MM.1S (cell line): ENCODE measurements at regions not wholly inside any gene's neighbourhood (a gene's known extent, or its start where the extent isn't known, plus 50 kb on each side); places are given as distances from the start of the nearest gene placed in this dataset.

ENCODE experiments used
- DNase-seq: peaks from one replicate; pipeline ENCODE4 v3.0.0-alpha.2; 2015
- H2AFZ ChIP-seq: fragments of 300-600 bp; sonication (generic); 2 replicates; pipeline ENCODE4 v1.6.0; 2016; ENCODE audit warnings: antibody characterized with exemption, low read length
- H3F3A ChIP-seq: fragments of 300-600 bp; sonication (generic); 2 replicates; pipeline ENCODE4 v1.6.1; 2016; ENCODE audit warnings: mild to moderate bottlenecking, antibody characterized with exemption, low read length, moderate library complexity, mixed read lengths; ENCODE audit not compliant: insufficient read depth
- H3K27ac ChIP-seq: fragments of 300-600 bp; sonication (generic); 2 replicates; pipeline ENCODE4 v1.5.1; 2016; ENCODE audit warnings: mild to moderate bottlenecking, low read length
- H3K27me3 ChIP-seq: fragments of 300-600 bp; sonication (generic); replicated peaks from 2 replicates; pipeline ENCODE4 v1.6.0; 2016; ENCODE audit warnings: low read length; ENCODE audit not compliant: insufficient read depth
- H3K36me3 ChIP-seq: fragments of 300-600 bp; sonication (generic); replicated peaks from 2 replicates; pipeline ENCODE4 v1.6.1; 2016; ENCODE audit warnings: mild to moderate bottlenecking, low read length, mixed read lengths; ENCODE audit not compliant: insufficient read depth
- H3K4me1 ChIP-seq: fragments of 300-600 bp; sonication (generic); 2 replicates; pipeline ENCODE4 v1.6.1; 2016; ENCODE audit warnings: low read length, mixed read lengths
- H3K4me2 ChIP-seq: fragments of 300-600 bp; sonication (generic); 2 replicates; pipeline ENCODE4 v1.6.0; 2016; ENCODE audit warnings: low read depth, low read length
- H3K4me3 ChIP-seq: fragments of 300-600 bp; sonication (generic); 2 replicates; pipeline ENCODE4 v1.5.1; 2016; ENCODE audit warnings: low read length, mixed read lengths
- H3K79me2 ChIP-seq: fragments of 300-600 bp; sonication (generic); 2 replicates; pipeline ENCODE4 v1.6.1; 2016; ENCODE audit warnings: mixed run types, low read length, mixed read lengths
- H3K9ac ChIP-seq: fragments of 300-600 bp; sonication (generic); 2 replicates; pipeline ENCODE4 v1.6.1; 2016; ENCODE audit warnings: low read length, mixed read lengths
- H3K9me2 ChIP-seq: fragments of 300-600 bp; sonication (generic); replicated peaks from 2 replicates; pipeline ENCODE4 v1.6.1; 2016; ENCODE audit warnings: mild to moderate bottlenecking, low read length, mixed read lengths; ENCODE audit not compliant: insufficient read depth
- H3K9me3 ChIP-seq: fragments of 300-600 bp; sonication (generic); replicated peaks from 2 replicates; pipeline ENCODE4 v1.6.1; 2016; ENCODE audit warnings: mild to moderate bottlenecking, low read length, mixed read lengths; ENCODE audit not compliant: insufficient read depth
- H4K20me1 ChIP-seq: fragments of 300-600 bp; sonication (generic); 2 replicates; pipeline ENCODE4 v1.6.1; 2016; ENCODE audit warnings: mild to moderate bottlenecking, low read length, moderate library complexity, mixed read lengths; ENCODE audit not compliant: insufficient read depth
- EZH2 ChIP-seq: fragments of 300-600 bp; sonication (generic); optimal IDR thresholded peaks from 2 replicates; pipeline ENCODE3; 2017; ENCODE audit warnings: low read depth, mild to moderate bottlenecking, antibody characterized with exemption, low read length, mixed read lengths
- EZH2phosphoT487 ChIP-seq: fragments of 300-600 bp; sonication (generic); IDR thresholded peaks from 2 replicates; pipeline ENCODE4 v1.6.1; 2018; ENCODE audit warnings: antibody characterized with exemption, low read length
- TF ChIP-seq, protein P1 (sequence below): fragments of 300-600 bp; sonication (generic); IDR thresholded peaks from 2 replicates; pipeline ENCODE4 v1.5.1; 2016; ENCODE audit warnings: antibody characterized with exemption, low read length, mixed read lengths

DNA sequence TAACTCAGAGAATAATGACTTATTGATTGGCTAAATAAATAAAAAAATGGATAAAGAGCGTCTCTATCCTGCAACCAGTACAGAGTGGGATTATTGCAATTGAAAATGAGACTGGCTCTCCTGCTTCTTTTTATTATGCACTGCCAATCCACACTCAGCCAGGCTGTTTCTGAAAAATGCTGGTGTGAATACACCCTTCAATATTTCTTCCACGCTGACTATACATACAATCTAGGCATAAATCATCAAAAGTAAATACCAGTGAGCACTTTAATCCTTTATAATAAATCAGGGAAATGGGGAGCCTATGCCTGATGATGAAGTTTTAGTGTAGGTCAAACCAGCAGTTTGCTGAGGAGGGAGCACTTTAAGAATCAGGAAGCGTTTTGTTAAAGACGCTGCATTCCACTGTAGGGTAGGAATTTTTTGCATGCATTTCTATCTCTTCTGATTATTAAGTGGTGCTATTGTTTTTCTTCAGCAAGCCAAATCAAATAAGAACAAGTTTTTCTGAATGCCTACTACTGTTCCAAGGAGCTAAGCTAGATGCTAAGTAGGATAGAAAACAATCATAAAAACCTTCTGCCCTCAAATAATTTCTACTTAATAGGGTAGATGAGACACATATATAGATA, 781.5 kb downstream of the TBL1XR1 start:
- no peaks in the 10 kb centered on the region for H4K20me1 ChIP-seq

DNA sequence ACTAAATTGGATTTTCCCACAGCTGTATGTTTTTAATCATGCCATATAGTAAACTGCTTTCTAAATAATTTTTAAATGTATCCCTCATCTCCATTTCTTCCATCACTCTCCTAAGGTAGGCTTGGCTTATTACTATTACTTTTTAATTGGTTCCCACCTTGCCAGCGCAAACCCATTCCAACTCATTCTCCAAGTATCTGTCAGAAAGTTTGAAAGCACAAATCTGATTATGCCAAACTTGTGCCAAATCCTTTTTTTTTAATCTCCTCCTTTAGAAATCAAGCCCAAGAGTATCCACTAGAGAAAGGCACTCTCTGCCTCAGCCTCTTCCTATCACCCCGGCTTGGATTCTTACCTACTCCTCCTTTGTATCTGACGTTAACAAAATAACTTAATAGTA, 784.5 kb downstream of the TBL1XR1 start:
- Histone ChIP-seq H4K20me1 (no peaks in the 10 kb centered on the region), H3K4me2 (no peak overlapping the region), H3K9me2 (no peaks in the 10 kb centered on the region), H3K4me1 (no peaks in the 10 kb centered on the region), H3K27me3 (no peaks in the 10 kb centered on the region), H3K27ac (no peak overlapping the region), H3K36me3 (no peaks in the 10 kb centered on the region), H3F3A (no peaks in the 10 kb centered on the region), H2AFZ (no peak overlapping the region), H3K4me3 (no peak overlapping the region), H3K9ac (no peak overlapping the region), H3K79me2 (no peaks in the 10 kb centered on the region), H3K9me3 (no peaks in the 10 kb centered on the region)
- TF ChIP-seq EZH2phosphoT487 (no peak), EZH2 (no peak)
- TF ChIP-seq, protein P1, sequence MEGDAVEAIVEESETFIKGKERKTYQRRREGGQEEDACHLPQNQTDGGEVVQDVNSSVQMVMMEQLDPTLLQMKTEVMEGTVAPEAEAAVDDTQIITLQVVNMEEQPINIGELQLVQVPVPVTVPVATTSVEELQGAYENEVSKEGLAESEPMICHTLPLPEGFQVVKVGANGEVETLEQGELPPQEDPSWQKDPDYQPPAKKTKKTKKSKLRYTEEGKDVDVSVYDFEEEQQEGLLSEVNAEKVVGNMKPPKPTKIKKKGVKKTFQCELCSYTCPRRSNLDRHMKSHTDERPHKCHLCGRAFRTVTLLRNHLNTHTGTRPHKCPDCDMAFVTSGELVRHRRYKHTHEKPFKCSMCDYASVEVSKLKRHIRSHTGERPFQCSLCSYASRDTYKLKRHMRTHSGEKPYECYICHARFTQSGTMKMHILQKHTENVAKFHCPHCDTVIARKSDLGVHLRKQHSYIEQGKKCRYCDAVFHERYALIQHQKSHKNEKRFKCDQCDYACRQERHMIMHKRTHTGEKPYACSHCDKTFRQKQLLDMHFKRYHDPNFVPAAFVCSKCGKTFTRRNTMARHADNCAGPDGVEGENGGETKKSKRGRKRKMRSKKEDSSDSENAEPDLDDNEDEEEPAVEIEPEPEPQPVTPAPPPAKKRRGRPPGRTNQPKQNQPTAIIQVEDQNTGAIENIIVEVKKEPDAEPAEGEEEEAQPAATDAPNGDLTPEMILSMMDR = no peak
- DNase-seq = no peak

More for the DNA sequence above, 781.5 kb downstream of the TBL1XR1 start:
- Histone ChIP-seq H3K4me2 (no peak overlapping the region), H3K4me3 (no peak overlapping the region), H3F3A (no peaks in the 10 kb centered on the region), H3K4me1 (no peaks in the 10 kb centered on the region), H3K36me3 (no peaks in the 10 kb centered on the region), H3K9me3 (no peaks in the 10 kb centered on the region), H3K79me2 (no peaks in the 10 kb centered on the region), H2AFZ (no peak overlapping the region), H3K9ac (no peak overlapping the region), H3K27me3 (no peaks in the 10 kb centered on the region), H3K9me2 (no peaks in the 10 kb centered on the region), H3K27ac (no peak overlapping the region)
- TF ChIP-seq EZH2 (no peak), EZH2phosphoT487 (no peak)
- TF ChIP-seq, protein P1 = no peak
- no peak for DNase-seq

DNA sequence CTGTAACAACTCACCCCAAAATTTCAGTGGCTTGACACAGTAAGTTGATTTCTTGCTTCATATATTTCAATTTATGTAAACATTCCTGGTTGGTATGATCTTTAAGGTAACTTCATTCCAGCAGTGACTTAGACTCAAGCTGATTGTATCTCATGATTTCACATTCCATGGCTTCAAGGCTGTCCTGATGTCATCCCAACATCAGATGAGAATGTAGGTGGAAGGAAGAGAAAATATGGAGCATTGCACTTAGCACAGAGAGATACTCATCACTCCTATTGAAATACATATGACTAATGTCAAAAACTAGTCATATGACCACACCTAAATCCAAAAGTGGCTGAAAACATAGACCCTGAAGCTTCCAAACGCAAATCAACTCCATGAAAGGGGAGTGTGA, 793.8 kb downstream of the TBL1XR1 start:
- Histone ChIP-seq H3F3A (no peaks in the 10 kb centered on the region), H3K4me2 (no peak overlapping the region), H3K9me3 (no peaks in the 10 kb centered on the region; the same call in 1 of the 2 replicates), H3K36me3 (no peaks in the 10 kb centered on the region), H2AFZ (no peak overlapping the region), H3K9ac (no peak overlapping the region), H3K4me3 (no peak overlapping the region), H3K4me1 (no peaks in the 10 kb centered on the region), H3K27me3 (no peaks in the 10 kb centered on the region), H3K9me2 (no peaks in the 10 kb centered on the region), H4K20me1 (no peaks in the 10 kb centered on the region), H3K79me2 (no peaks in the 10 kb centered on the region), H3K27ac (no peak overlapping the region)
- DNase-seq = no peak
- TF ChIP-seq, protein P1 = no peak
- no peak for TF ChIP-seq EZH2phosphoT487
- no peak for TF ChIP-seq EZH2
